GM18858 (cell line): ENCODE measurements at regions not wholly inside any gene's neighbourhood (a gene's known extent, or its start where the extent isn't known, plus 50 kb on each side); places are given as distances from the start of the nearest gene placed in this dataset.
"Not testable (repeated sequence)": the region's sequence is repeated elsewhere in the genome, so short reads cannot be mapped to it uniquely, and the experiment has no call there.

Source experiments
- ATAC-seq: cut with Tn5 transposase; IDR thresholded peaks from one replicate; pipeline ENCODE4 v1.9.1; 2021; ENCODE audit not compliant: unreplicated experiment

GRCh38 chr5:91820874-91821273 is 437.8 kb upstream of the ARRDC3 start:
- ATAC-seq, result no peak

DNA sequence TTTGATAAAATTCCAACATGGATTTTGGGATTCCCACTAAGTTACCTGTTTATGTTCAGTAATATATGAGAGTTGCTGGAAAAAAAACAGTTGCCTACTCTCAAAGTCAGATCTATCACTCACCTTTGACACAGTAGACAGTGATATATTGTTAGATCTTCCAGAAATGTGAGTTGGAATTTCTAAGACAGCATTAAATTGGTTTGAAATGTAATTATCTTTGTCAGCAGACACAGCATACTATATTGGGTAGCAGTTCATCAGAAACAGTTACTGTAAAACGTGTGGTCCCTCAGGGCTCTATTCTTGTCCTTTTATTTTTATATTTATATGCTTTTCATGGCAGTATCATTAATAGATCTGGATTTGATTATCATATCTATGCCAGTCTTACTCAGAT is 433.6 kb upstream of the ARRDC3 start:
- no peak for ATAC-seq

- ATAC-seq, result no peak
Measured at GRCh38 chr5:91797576-91797975, 414.5 kb upstream of the ARRDC3 start.

DNA sequence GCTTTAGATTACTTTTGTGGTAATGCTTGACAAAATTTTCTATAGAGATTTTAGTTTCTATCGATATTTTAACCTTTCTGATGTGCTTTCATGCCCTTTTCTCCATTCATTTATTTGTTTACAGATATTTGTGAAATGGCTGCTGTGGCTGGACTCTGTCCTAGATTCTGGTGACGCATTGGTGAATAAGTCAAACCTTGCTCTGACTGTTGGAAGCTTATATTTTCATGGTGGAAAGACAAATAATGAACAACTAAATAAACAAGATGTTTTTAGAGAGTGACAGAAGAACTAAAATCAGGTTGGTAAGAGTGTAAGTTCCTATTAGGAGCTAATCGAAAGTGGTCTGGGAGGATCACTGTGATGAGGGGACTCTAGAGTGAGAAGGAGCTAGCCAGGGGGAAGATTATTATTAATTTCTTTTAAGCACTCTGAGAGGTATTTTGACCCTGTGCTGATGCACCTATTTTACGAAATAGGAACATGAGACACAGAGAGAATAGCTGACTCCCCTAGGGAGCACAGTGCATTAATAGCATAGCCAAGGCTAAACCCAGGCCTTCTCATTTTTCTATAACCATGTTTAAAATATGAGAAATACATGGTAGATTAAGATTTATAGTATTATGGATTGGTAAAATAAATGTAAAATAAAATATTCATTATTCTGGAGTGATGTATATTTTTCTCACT is 411.9 kb upstream of the ARRDC3 start:
- ATAC-seq, result no peak

- no peak for ATAC-seq
Measured at GRCh38 chr5:91794455-91794854, 411.3 kb upstream of the ARRDC3 start.

DNA sequence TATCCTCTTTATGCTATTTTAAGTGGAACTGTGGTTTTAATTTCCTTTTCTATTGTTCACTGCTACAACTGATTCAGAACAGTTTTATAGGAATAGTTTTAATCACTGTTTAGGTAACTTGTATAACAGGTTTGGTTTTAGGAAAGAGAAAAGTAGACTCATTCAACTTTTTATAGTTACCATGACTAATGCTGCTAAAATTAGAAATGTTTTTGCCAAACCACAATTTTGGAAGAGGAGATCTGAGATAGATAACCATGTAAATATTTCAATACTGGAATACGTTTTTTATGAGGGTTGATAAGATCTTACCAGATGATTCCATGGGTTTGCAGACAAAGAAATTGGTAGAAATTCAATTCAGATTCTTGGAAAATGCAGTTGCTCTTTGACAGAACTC is 404.6 kb upstream of the ARRDC3 start:
- no peak for ATAC-seq

DNA sequence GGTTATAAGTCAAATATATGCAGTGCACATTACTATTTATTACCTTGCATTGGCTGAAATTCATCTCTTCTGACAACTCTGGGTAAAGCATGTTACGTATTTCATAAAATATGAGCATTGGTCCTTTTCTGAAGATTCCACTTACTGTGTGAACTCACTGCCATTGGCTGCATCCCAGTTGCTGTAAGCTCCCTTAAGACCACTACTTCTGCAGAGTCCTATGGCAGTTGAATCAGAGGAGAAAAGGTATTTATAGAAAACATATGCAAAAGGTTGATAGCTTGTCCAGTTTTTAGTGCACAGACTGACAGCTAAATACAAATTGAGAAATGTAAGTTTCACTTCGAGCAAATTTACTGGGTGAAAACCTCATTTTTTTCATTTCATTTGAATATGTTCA is 394.6 kb upstream of the ARRDC3 start:
- no peak for ATAC-seq

DNA sequence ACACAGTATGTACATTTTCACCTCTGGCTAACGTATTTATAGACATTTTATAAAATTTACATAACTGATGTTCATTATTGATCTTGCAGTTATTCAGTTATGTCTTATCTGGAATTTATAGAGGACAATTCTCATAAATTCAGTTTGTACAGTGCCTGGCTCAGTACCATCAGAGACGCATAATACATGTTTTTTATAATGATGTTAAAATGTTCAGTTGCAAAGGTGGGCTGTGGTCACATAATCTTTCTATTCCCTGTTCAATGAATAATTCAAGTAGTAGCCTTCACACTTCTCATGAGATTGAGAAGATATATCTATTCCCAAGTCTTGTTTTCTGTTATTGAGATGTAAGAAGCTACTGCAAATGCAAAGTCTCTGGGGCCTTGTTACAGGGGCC is 393.1 kb upstream of the ARRDC3 start:
- no peak for ATAC-seq

DNA sequence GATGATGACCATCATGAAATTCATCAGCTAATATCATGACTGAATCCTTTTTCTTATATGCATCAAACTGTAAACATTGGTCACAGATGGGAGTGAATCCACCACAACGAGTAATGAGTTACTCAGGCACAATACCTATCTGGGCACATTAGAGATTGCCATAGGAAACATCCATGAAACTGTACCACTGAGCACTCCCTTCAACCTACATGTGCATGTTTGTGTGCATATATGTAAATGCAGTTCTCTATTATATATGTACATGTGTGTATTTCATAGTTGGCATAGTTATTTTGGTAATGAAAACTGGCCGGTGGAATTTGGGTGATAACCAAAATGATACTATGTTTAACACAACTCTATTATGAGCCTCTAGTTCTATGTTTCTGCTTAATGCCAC is 387.3 kb upstream of the ARRDC3 start:
- ATAC-seq, result no peak

- ATAC-seq, result not testable (repeated sequence)
Measured at GRCh38 chr5:91757383-91757782, 374.3 kb upstream of the ARRDC3 start.

GRCh38 chr5:91754990-91755389 is 371.9 kb upstream of the ARRDC3 start:
- no peak for ATAC-seq

- not testable (repeated sequence) for ATAC-seq
Measured at GRCh38 chr5:91744470-91744869, 361.4 kb upstream of the ARRDC3 start.

DNA sequence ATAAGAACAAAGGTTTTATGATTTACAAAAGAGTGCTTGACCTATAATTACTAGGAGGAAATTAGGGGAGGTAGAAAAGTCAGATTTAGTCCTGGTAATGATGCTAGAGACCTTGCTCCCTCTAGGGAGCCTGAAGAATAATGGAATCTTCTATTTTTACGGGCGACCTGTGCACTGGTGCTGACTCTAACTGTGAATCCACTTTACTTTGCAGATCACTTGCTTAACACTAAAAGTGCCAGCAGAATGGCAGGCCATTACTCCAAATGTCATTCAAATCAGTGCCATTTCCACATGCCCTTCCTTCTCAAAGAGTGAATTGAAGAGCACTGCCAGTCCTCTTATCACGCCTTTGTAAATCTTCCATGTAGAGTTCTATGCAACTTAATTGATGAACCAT is 359.4 kb upstream of the ARRDC3 start:
- no peak for ATAC-seq

- no peak for ATAC-seq
Measured at GRCh38 chr5:91741764-91742505, 358.8 kb upstream of the ARRDC3 start.

DNA sequence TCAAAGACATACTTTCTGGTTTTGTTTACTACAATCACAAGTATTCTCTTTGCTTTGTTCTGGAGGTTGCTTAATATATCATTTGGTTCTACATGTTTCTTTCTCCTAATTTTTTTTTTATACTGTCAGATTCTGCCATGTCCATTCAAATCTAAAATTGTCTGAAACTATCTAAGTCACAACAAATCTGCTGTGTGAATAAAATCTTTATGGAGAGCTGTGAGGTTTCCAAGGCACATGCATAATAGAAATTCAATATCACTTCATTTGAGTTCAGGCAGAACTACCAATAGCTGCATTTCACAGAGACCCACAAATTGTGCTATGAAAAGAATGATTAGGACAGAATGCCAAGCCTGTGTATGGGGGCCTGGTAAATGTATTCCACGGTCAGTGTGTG is 346.9 kb upstream of the ARRDC3 start:
- ATAC-seq, result no peak

DNA sequence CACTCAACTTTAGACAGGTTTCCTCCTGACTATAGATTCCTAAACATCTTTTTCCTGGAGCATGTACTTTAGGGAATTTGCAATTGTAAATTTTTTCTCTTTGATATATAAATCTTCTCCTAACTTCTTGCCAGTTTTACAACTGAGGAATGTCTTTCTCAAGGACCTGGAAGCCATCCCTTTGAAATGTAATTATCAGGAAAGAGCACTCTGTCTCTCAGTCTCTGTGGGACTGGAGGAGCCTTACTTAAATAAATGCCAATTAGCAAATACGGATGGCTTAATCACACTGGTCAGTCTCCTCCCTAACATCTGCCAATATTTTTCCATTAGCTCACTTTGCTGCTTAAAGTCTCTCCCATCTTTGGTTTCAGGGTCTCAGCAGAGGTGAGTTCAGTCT is 344.3 kb upstream of the ARRDC3 start:
- no peak for ATAC-seq

DNA sequence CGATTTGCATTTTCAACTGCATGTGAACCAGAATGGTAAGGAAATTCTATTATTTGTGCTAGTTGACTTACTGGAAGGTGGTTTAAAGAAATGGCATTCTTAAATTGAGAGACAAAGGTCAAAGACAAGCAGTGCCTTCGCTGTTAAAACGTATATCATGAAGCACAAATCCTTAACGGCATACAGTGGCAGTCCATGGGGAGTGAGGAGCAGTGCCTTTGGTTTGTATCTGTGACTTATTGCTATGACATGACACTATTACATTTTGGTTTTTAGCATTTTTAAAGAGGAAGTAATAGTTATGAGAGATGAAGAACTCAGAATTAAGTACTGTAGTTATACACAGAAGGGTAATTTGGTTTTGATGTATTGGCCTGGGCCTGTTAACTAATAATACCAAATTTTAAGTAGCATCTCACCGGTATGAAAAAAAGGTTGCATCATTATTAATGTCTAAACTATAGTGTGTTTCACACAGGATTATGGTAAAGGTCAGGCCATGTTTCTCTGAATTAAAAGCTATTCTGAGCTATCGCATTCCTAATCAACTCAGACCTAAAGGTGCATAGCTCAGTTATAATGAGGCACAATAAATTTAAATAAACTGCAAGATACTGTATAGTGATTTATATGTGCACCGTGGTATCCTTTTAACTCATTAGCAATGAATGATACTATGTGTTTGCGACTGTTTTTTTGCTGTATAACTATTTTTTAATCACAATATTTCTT is 339.8 kb upstream of the ARRDC3 start:
- no peak for ATAC-seq

DNA sequence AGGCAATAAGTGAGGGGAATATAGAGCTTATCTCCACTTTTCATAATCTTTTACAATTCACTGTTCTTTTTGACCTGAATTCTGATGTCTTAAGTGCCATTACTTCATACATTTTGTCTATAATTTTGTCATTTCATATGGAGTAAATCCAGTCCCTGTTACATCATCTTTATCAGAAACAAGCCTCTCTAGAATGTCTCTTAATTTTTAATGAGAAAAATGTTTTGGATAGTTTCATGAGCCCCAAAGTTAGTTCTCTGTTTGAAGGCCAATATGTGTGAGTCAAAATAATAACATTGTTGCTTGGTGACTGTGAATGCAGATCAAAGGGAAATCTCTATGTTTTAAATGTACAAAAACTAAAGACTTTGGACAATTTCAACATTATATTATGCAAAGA is 329.6 kb upstream of the ARRDC3 start:
- no peak for ATAC-seq

GRCh38 chr5:91707521-91707841 is 324.4 kb upstream of the ARRDC3 start:
- no peak for ATAC-seq

DNA sequence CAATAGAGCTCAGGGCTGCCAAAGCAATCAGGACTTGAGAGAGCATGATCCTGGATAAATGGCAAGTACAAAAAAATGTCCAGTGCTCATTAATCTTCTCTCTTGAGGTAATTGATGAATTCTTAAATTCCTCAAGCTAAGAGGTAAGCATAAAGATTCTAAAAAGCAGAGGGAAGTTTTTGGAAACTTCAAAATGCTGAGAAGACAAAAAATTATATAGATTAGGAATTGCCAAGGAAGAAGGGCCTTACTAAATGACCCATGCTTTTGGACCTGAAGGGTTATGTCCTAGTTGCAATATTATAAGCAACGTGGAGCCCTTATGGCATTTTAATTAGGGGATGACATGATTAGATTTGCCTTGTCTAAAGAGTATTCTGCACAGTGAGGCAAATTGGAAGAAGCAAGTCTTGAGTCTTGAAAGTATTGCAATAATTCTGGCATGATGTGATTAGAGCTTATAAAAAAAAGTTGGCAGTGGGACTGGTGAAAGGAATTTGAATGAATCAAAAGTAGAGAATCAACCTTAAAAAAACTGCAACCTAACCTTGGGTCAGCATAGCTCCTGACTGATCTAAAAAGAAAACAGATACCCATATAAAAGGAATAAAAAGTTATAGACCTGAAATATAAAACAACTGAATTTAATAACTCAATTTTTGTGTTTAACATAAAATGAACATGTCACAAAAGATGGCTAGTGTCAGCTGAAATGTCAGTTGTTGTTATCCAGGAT is 323.8 kb upstream of the ARRDC3 start:
- ATAC-seq, result no peak

DNA sequence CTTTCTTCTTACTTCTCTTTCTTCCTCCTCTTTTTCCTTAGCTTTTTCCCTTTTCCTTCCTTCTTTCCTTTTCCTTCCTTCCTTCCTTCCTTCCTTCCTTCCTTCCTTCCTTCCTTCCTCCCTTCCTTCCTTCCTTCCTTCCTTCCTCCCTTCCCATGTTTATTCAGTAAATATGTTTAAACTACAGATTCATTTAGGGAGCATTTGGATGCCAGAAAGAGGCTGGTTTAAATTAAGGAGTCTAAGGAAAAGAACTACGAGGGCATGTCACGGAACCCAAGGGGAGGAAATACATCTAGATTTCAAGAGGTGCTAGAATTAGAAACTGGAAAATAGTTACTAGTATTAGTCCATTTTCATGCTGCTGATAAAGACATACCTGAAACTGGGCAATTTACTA is 320.0 kb upstream of the ARRDC3 start:
- ATAC-seq, result no peak

DNA sequence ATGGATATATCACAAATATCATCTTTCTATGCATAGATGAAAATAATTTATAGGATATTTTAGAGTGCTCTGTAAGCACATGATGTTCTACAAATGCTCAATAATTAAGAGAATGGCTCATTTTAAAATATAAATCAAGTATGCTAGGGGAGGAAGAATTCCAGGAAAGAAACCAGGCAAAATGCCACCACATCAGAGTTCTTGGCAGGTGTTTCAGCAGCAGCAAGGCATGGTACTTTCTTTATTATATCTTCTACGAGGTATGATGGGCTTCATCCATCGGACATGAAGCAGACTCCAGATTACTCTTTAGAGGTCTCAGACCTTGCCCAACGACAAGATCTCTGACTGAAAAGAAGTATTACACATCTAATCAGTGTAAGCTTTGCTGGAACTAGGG is 316.3 kb upstream of the ARRDC3 start:
- ATAC-seq, result no peak
